ENCODE measurements at regions not wholly inside any gene's neighbourhood (a gene's known extent, or its start where the extent isn't known, plus 50 kb on each side); places are given as distances from the start of the nearest gene placed in this dataset.

DNA sequence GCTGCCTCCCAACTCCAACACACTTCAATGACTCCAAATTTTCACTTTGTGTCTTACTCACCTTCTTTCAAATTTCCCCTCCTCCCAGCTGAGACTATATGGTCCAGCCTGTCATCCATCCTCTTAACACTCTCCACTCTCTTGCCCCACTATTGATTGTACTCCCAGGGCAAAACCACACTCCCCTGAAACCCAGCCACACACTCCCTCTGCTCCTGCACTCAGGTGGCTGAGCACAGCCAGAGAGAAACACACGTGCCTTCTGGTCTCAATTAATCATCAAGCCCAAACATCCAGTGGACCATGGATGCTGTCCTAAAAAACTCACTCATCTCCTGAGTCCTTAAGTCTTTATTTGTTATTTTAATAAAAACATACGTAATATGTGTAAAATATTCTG, 1026.4 kb downstream of the KCNJ18 start:
- TF ChIP-seq, protein P1, sequence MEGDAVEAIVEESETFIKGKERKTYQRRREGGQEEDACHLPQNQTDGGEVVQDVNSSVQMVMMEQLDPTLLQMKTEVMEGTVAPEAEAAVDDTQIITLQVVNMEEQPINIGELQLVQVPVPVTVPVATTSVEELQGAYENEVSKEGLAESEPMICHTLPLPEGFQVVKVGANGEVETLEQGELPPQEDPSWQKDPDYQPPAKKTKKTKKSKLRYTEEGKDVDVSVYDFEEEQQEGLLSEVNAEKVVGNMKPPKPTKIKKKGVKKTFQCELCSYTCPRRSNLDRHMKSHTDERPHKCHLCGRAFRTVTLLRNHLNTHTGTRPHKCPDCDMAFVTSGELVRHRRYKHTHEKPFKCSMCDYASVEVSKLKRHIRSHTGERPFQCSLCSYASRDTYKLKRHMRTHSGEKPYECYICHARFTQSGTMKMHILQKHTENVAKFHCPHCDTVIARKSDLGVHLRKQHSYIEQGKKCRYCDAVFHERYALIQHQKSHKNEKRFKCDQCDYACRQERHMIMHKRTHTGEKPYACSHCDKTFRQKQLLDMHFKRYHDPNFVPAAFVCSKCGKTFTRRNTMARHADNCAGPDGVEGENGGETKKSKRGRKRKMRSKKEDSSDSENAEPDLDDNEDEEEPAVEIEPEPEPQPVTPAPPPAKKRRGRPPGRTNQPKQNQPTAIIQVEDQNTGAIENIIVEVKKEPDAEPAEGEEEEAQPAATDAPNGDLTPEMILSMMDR (tag by site-specific recombination; IDR thresholded peaks at IDR 0.05) = no peak
- TF ChIP-seq ZNF621 (tag by site-specific recombination; IDR thresholded peaks at IDR 0.05) = no peak
- TF ChIP-seq ZNF274 (IDR thresholded peaks at IDR 0.05; ENCODE audit: low read length) = no peak
- TF ChIP-seq ZNF274 (tag by site-specific recombination; IDR thresholded peaks at IDR 0.05; ENCODE audit: borderline replicate concordance) = no peak
- no peak for TF ChIP-seq ZFP69B (tag by site-specific recombination; IDR thresholded peaks at IDR 0.05)
- no peak for TF ChIP-seq SP2 (tag by site-specific recombination; IDR thresholded peaks at IDR 0.05)
- TF ChIP-seq ZNF626 (tag by site-specific recombination; IDR thresholded peaks at IDR 0.05) = no peak
- TF ChIP-seq TRIM28 (IDR thresholded peaks at IDR 0.05; ENCODE audit: borderline replicate concordance, low read length) = no peak
